K562 (cell line): ENCODE measurements at regions not wholly inside any gene's neighbourhood (a gene's known extent, or its start where the extent isn't known, plus 50 kb on each side); places are given as distances from the start of the nearest gene placed in this dataset.

Experiments
- ATAC-seq: fragments of 200-7000 bp; cut with Tn5 transposase; 3 replicates; pipeline ENCODE4 v1.9.1; 2020; ENCODE audit warnings: moderate library complexity
- BruUV-seq: library from RNA; stranded (reverse); fragments of 400-500 nt; replicated peaks from 2 replicates; lab custom pipeline; 2021; lab: Mats Ljungman, UMichigan
- CTCF ChIA-PET: fragments of 300-600 bp; formaldehyde crosslinking; extraction: SDS; loops from one replicate; lab custom pipeline; 2021; ENCODE audit warnings: low intra/inter-chr PET ratio; lab: Yijun Ruan, JAX
- POLR2A ChIA-PET: fragments of 300-600, 350-650 bp; sonication (Branson Sonifier 250); formaldehyde crosslinking; extraction: SDS; loops from one replicate; lab custom pipeline; 2021; ENCODE audit warnings: antibody characterized with exemption, inconsistent platforms; lab: Yijun Ruan, JAX
- DNase-seq, 4 experiments: peaks; one replicate each; pipeline versions ENCODE4 v3.0.0 to v3.0.0-alpha.2; 2011 to 2018; ENCODE audit warnings: low spot score in 3 of 4, mixed read lengths in 3 of 4; ENCODE audit errors: extremely low read depth in 1 of 4
- FAIRE-seq: peaks from 2 replicates; lab custom pipeline; 2011; peaks lifted over from hg19 to GRCh38; lab: Jason Lieb, UNC
- H2AFZ ChIP-seq: 2 replicates; pipeline ENCODE4 v1.6.0; 2011; ENCODE audit warnings: low read depth, low read length, control low read depth, inconsistent platforms
- H3K27ac ChIP-seq: fragments of 200-600 bp; 3 replicates; pipeline ENCODE4 v1.8.0; 2011; ENCODE audit warnings: low read depth, mild to moderate bottlenecking, control low read depth, inconsistent platforms, low read length, moderate library complexity, mixed read lengths; ENCODE audit errors: extremely low read depth
- H3K27me3 ChIP-seq, 2 experiments: fragments of 300-600 bp in 1 of 2; 2 replicates in 1 of 2; 3 replicates in 1 of 2; pipeline versions ENCODE4 v1.6.0 to v1.8.0; 2011; ENCODE audit warnings: inconsistent platforms in 2 of 2, low read length in 2 of 2, mild to moderate bottlenecking in 1 of 2, mixed read lengths in 1 of 2, moderate library complexity in 1 of 2; ENCODE audit not compliant: control insufficient read depth in 2 of 2, insufficient read depth in 2 of 2
- H3K36me3 ChIP-seq: fragments of 300-600 bp; 3 replicates; pipeline ENCODE4 v1.8.0; 2011; ENCODE audit warnings: mild to moderate bottlenecking, low read length, inconsistent platforms; ENCODE audit not compliant: control insufficient read depth, insufficient read depth
- H3K4me1 ChIP-seq, 2 experiments: fragments of 200-600 bp in 1 of 2; replicated peaks in 1 of 2; 2 replicates in 1 of 2; 3 replicates in 1 of 2; pipeline versions ENCODE4 v1.5.1 to v1.8.0; 2011; ENCODE audit warnings: inconsistent platforms in 2 of 2, low read length in 2 of 2, mild to moderate bottlenecking in 1 of 2, mixed read lengths in 1 of 2, moderate library complexity in 1 of 2; ENCODE audit not compliant: control insufficient read depth in 2 of 2, insufficient read depth in 2 of 2
- H3K4me2 ChIP-seq: 2 replicates; pipeline ENCODE4 v1.6.1; 2011; ENCODE audit warnings: low read length, control low read depth, inconsistent platforms, mixed read lengths; ENCODE audit not compliant: insufficient read depth
- H3K4me3 ChIP-seq: fragments of 200-600 bp; sonication (generic), shearing (Covaris generic); 2 replicates; pipeline ENCODE4 v1.5.1; 2016; ENCODE audit warnings: control low read depth, inconsistent platforms
- H3K79me2 ChIP-seq: fragments of 200-600 bp; 3 replicates; pipeline ENCODE4 v1.8.0; 2011; ENCODE audit warnings: low read length, inconsistent platforms; ENCODE audit not compliant: control insufficient read depth, insufficient read depth
- H3K9ac ChIP-seq, 2 experiments: 2 replicates each; pipeline versions ENCODE4 v1.6.0 to v1.6.1; 2011; ENCODE audit warnings: low read depth in 2 of 2, low read length in 2 of 2, control low read depth in 1 of 2, inconsistent platforms in 1 of 2, mild to moderate bottlenecking in 1 of 2, mixed read lengths in 1 of 2; ENCODE audit not compliant: insufficient read depth in 1 of 2
- H3K9me1 ChIP-seq: one replicate; pipeline ENCODE4 v1.6.0; 2011; ENCODE audit warnings: inconsistent platforms, mild to moderate bottlenecking, low read length, moderate library complexity; ENCODE audit not compliant: control insufficient read depth, insufficient read depth
- H3K9me3 ChIP-seq: replicated peaks from 2 replicates; pipeline ENCODE4 v1.5.1; 2011; ENCODE audit warnings: low read depth, low read length, inconsistent platforms; ENCODE audit not compliant: control insufficient read depth, insufficient read depth
- H4K20me1 ChIP-seq: replicated peaks from 2 replicates; pipeline ENCODE4 v1.6.1; 2011; ENCODE audit warnings: low read length, inconsistent platforms, mixed read lengths; ENCODE audit not compliant: control insufficient read depth, insufficient read depth
- ERF ChIP-seq: fragments of 450-650 bp; formaldehyde crosslinking; IDR thresholded peaks from 2 replicates; pipeline ENCODE4 v1.4.0; 2020; ENCODE audit warnings: mild to moderate bottlenecking, mixed read lengths
- ETV5 ChIP-seq: sonication (generic); formaldehyde crosslinking; IDR thresholded peaks from 2 replicates; pipeline ENCODE4 v1.4.0; 2020; ENCODE audit warnings: low read depth, mild to moderate bottlenecking, missing genetic modification reagents
- HDAC6 ChIP-seq: IDR thresholded peaks from 2 replicates; pipeline ENCODE4 v1.6.1; 2012; ENCODE audit warnings: low read depth, mild to moderate bottlenecking, control low read depth, inconsistent platforms, low read length, moderate library complexity
- KLF10 ChIP-seq: fragments of 250-450 bp; sonication (Bioruptor Pico); IDR thresholded peaks from 2 replicates; pipeline ENCODE4 v1.6.1; 2021; ENCODE audit warnings: matching md5 sums
- MECOM ChIP-seq: fragments of 250-450 bp; sonication (Bioruptor Pico); IDR thresholded peaks from 2 replicates; pipeline ENCODE4 v1.8.0; 2022; ENCODE audit warnings: inconsistent platforms
- NEUROD1 ChIP-seq: fragments of 150-350 bp; IDR thresholded peaks from 2 replicates; pipeline ENCODE4 v1.6.1; 2014; ENCODE audit warnings: borderline replicate concordance, low read length, low read depth; ENCODE audit not compliant: partially characterized antibody
- THAP7 ChIP-seq: fragments of 250-450 bp; sonication (Bioruptor Pico); IDR thresholded peaks from 2 replicates; pipeline ENCODE4 v1.5.0; 2021
- U2AF1 ChIP-seq: fragments of 200-400 bp; formaldehyde crosslinking; optimal IDR thresholded peaks from 2 replicates; pipeline ENCODE3; 2017; ENCODE audit warnings: mild to moderate bottlenecking, low read depth, low read length, moderate library complexity
- ZBTB1 ChIP-seq: sonication (generic); formaldehyde crosslinking; IDR thresholded peaks from 2 replicates; pipeline ENCODE4 v1.8.1; 2023; ENCODE audit warnings: missing genetic modification reagents, low read depth, mild to moderate bottlenecking, borderline replicate concordance
- ZBTB8A ChIP-seq: fragments of 450-650 bp; IDR thresholded peaks from 2 replicates; pipeline ENCODE4 v1.6.1; 2018; ENCODE audit warnings: mild to moderate bottlenecking, moderate library complexity; ENCODE audit not compliant: partially characterized antibody
- ZFX ChIP-seq: sonication (generic); formaldehyde crosslinking; IDR thresholded peaks from 2 replicates; pipeline ENCODE4 v1.8.0; 2022; ENCODE audit warnings: mild to moderate bottlenecking, missing genetic modification reagents, moderate library complexity
- ZNF232 ChIP-seq: sonication (generic); formaldehyde crosslinking; IDR thresholded peaks from 2 replicates; pipeline ENCODE4 v1.8.0; 2022; ENCODE audit warnings: mild to moderate bottlenecking, missing genetic modification reagents
- ZNF311 ChIP-seq: fragments of 250-450 bp; sonication (Bioruptor Pico); IDR thresholded peaks from 2 replicates; pipeline ENCODE4 v1.4.0; 2020; ENCODE audit warnings: mild to moderate bottlenecking, moderate library complexity
- ZNF431 ChIP-seq: sonication (generic); formaldehyde crosslinking; IDR thresholded peaks from 2 replicates; pipeline ENCODE4 v1.8.0; 2022; ENCODE audit warnings: mild to moderate bottlenecking, missing genetic modification reagents
- ZNF507 ChIP-seq: conservative IDR thresholded peaks from 2 replicates; pipeline ENCODE4 v1.6.1; 2017; ENCODE audit warnings: missing genetic modification characterization, missing compliant biosample characterization
- ZNF79 ChIP-seq: fragments of 250-450 bp; sonication (Bioruptor Pico); IDR thresholded peaks from 2 replicates; pipeline ENCODE4 v1.4.0; 2020; ENCODE audit warnings: low read depth, mild to moderate bottlenecking, moderate library complexity
- in situ Hi-C: fragments of 300-500 bp; cut with MboI; formaldehyde crosslinking; loops from 4 replicates; pipeline ENCODE4 v1.15.0; 2018; ENCODE audit warnings: inconsistent platforms, mixed read lengths
- intact Hi-C: fragments of 100-400 bp; cut with micrococcal nuclease; formaldehyde crosslinking; loops from 2 replicates; pipeline ENCODE4 v1.14.2; 2022

GRCh38 chr5:146254223-146254622 is 50.8 kb downstream of the RBM27 start (continued):
- no peak for TF ChIP-seq ETV5 (CRISPR knock-in tag)
- TF ChIP-seq ZNF311 (CRISPR knock-in tag) = no peak
- no peak for TF ChIP-seq MECOM (CRISPR knock-in tag)
- no peak for TF ChIP-seq ZBTB8A
- no peak for TF ChIP-seq ERF (CRISPR knock-in tag)

- Histone ChIP-seq H3K9me1 (no peaks in the 10 kb centered on the region), H2AFZ (no peak overlapping the region), H3K4me1 (no peaks in the 10 kb centered on the region), H3K27me3 (no peaks in the 10 kb centered on the region), H3K4me3 (no peak overlapping the region), H3K9ac (no peak overlapping the region), H3K27ac (no peak overlapping the region), H4K20me1 (no peaks in the 10 kb centered on the region), H3K4me2 (no peak overlapping the region), H3K79me2 (no peaks in the 10 kb centered on the region; the same call in 2 of the 3 replicates), H3K9me3 (no peaks in the 10 kb centered on the region), H3K36me3 (peaks cover 85% of the 10 kb centered on the region)
- in situ Hi-C loops = no loop called here
- BruUV-seq = no TSS peak
- ATAC-seq (no peak; the same call in 1 of the 3 replicates), DNase-seq (no peak), FAIRE-seq (no peak)
- intact Hi-C loops = no loop called here
- POLR2A ChIA-PET = no interaction called here
- TF ChIP-seq HDAC6 (no peak), KLF10 (no peak), U2AF1 (no peak), NEUROD1 (no peak), THAP7 (no peak), ZNF232 (CRISPR knock-in tag) (no peak), ZNF507 (tag) (no peak), ZNF431 (CRISPR knock-in tag) (no peak), ZFX (CRISPR knock-in tag) (no peak), ZNF79 (CRISPR knock-in tag) (no peak), ZBTB1 (CRISPR knock-in tag) (no peak)
- CTCF ChIA-PET = no interaction called here
These were observed 65.5 kb upstream of the POU4F3 start for GRCh38 chr5:146273109-146273508.
